ENCODE measurements at regions not wholly inside any gene's neighbourhood (a gene's known extent, or its start where the extent isn't known, plus 50 kb on each side); places are given as distances from the start of the nearest gene placed in this dataset.

- H3K4me3 ChIP-seq (ENCODE audit: low read depth, low read length), result no peak overlapping the region
- TF ChIP-seq CTCF (IDR thresholded peaks at IDR 0.05; ENCODE audit: low read depth, low read length), result no peak
- in situ Hi-C loops (cut with HindIII; ENCODE audit: low sequenced_read_pairs), result no loop called here
- DNase-seq (ENCODE audit: low read depth, low spot score), result no peak
Measured at GRCh38 chr6:93086351-93086750, 333.0 kb downstream of the EPHA7 start.

GRCh38 chr6:93083337-93084230 is 335.8 kb downstream of the EPHA7 start:
- no peak overlapping the region for H3K4me3 ChIP-seq (ENCODE audit: low read depth, low read length)
- in situ Hi-C loops (cut with HindIII; ENCODE audit: low sequenced_read_pairs), result no loop called here
- no peak for DNase-seq (ENCODE audit: low read depth, low spot score)
- no peak for TF ChIP-seq CTCF (IDR thresholded peaks at IDR 0.05; ENCODE audit: low read depth, low read length)

- no peak overlapping the region for H3K4me3 ChIP-seq (ENCODE audit: low read depth, low read length)
- in situ Hi-C loops (cut with HindIII; ENCODE audit: low sequenced_read_pairs), result no loop called here
- TF ChIP-seq CTCF (IDR thresholded peaks at IDR 0.05; ENCODE audit: low read depth, low read length), result no peak
- no peak for DNase-seq (ENCODE audit: low read depth, low spot score)
Measured at GRCh38 chr6:93081901-93082300, 337.5 kb downstream of the EPHA7 start.

GRCh38 chr6:93079061-93079460 is 340.3 kb downstream of the EPHA7 start:
- in situ Hi-C loops (cut with HindIII; ENCODE audit: low sequenced_read_pairs), result no loop called here
- H3K4me3 ChIP-seq (ENCODE audit: low read depth, low read length), result no peak overlapping the region
- TF ChIP-seq CTCF (IDR thresholded peaks at IDR 0.05; ENCODE audit: low read depth, low read length), result no peak
- no peak for DNase-seq (ENCODE audit: low read depth, low spot score)

- in situ Hi-C loops (cut with HindIII; ENCODE audit: low sequenced_read_pairs), result no loop called here
- DNase-seq (ENCODE audit: low read depth, low spot score), result no peak
- H3K4me3 ChIP-seq (ENCODE audit: low read depth, low read length), result no peak overlapping the region
- TF ChIP-seq CTCF (IDR thresholded peaks at IDR 0.05; ENCODE audit: low read depth, low read length), result no peak
Measured at GRCh38 chr6:93073811-93074210, 345.5 kb downstream of the EPHA7 start.

- no peak for TF ChIP-seq CTCF (IDR thresholded peaks at IDR 0.05; ENCODE audit: low read depth, low read length)
Measured at GRCh38 chr6:93069856-93070255, 349.5 kb downstream of the EPHA7 start.

More at GRCh38 chr6:93069856-93070255, 349.5 kb downstream of the EPHA7 start:
- DNase-seq (ENCODE audit: low read depth, low spot score), result no peak
- in situ Hi-C loops (cut with HindIII; ENCODE audit: low sequenced_read_pairs), result no loop called here
- H3K4me3 ChIP-seq (ENCODE audit: low read depth, low read length), result no peak overlapping the region

Data from astrocyte of the spinal cord (primary cell).